ENCODE measurements at regions not wholly inside any gene's neighbourhood (a gene's known extent, or its start where the extent isn't known, plus 50 kb on each side); places are given as distances from the start of the nearest gene placed in this dataset.

- H3K14ac ChIP-seq (ENCODE audit: insufficient read depth, low read length) = no peak overlapping the region
- H3K9ac ChIP-seq (ENCODE audit: extremely low read depth, insufficient read length, low read length) = no peak overlapping the region
- H3K56ac ChIP-seq (ENCODE audit: insufficient read length, low read depth, low read length) = no peak overlapping the region
- no peak overlapping the region for H3K4ac ChIP-seq (ENCODE audit: low read depth, low read length)
- Mint-ChIP-seq H3K4me3 (no peak overlapping the region), H3K4me1 (peaks cover 2 to 5% of the 10 kb centered on the region in 2 experiments; a peak in 3 of 4 replicates), H3K9me3 (no peaks in the 10 kb centered on the region; a peak in 1 of 5 replicates), H3K27ac (no peak overlapping the region), H3K27me3 (ENCODE audit: low read depth) (peaks cover 24% of the 10 kb centered on the region), H3K36me3 (ENCODE audit: insufficient read depth in 1 of 3, low read depth in 3 of 3) (no peaks in the 10 kb centered on the region)
- H2BK120ac ChIP-seq (ENCODE audit: low read depth, low read length, poor library complexity, severe bottlenecking) = no peak overlapping the region
- H2BK12ac ChIP-seq (ENCODE audit: insufficient read length, low read depth, low read length) = no peak overlapping the region
- no peaks in the 10 kb centered on the region for H4K20me1 ChIP-seq (ENCODE audit: control insufficient read depth, insufficient read depth, insufficient read length)
- H3K18ac ChIP-seq (ENCODE audit: insufficient read length, low read depth, low read length) = no peak overlapping the region
- H2AFZ ChIP-seq (ENCODE audit: low read length) = no peak overlapping the region
- TF ChIP-seq CTCF (conservative IDR thresholded peaks at IDR 0.05) = no peak
- no peak overlapping the region for H3K23ac ChIP-seq (ENCODE audit: insufficient read length, low read depth, low read length)
- H3K27me3 ChIP-seq (ENCODE audit: insufficient read depth, low read length) = no peaks in the 10 kb centered on the region
- no peak overlapping the region for H2BK5ac ChIP-seq (ENCODE audit: insufficient read length, low read length)
- H3K4me1 ChIP-seq (ENCODE audit: insufficient read depth, low read length) = no peaks in the 10 kb centered on the region
- no peak overlapping the region for H2BK20ac ChIP-seq (ENCODE audit: low read depth, low read length, poor library complexity, severe bottlenecking)
- no peak overlapping the region for H3T11ph ChIP-seq (ENCODE audit: low read length)
- no peak overlapping the region for H2BK15ac ChIP-seq (ENCODE audit: low read depth, low read length)
- DNase-seq = no peak
- no peak overlapping the region for H3K4me2 ChIP-seq (ENCODE audit: insufficient read depth, insufficient read length, low read length)
- H3K27ac ChIP-seq (ENCODE audit: insufficient read length, low read depth, low read length) = no peak overlapping the region
- no peaks in the 10 kb centered on the region for H3K79me1 ChIP-seq (ENCODE audit: insufficient read depth, low read depth, low read length, poor library complexity, severe bottlenecking)
- no peaks in the 10 kb centered on the region for H3K9me3 ChIP-seq (ENCODE audit: control insufficient read depth, low read depth, low read length)
- H4K91ac ChIP-seq (ENCODE audit: insufficient read length, low read depth, low read length) = no peak overlapping the region
- H3K23me2 ChIP-seq (ENCODE audit: insufficient read length, low read depth, low read length, poor library complexity, severe bottlenecking) = no peaks in the 10 kb centered on the region
- no peak overlapping the region for H4K5ac ChIP-seq (ENCODE audit: insufficient read length, low read depth, low read length)
- H4K8ac ChIP-seq (replicated peaks; ENCODE audit: insufficient read length, low read depth, low read length) = no peak overlapping the region
- H3K79me2 ChIP-seq (ENCODE audit: insufficient read depth, low read length) = no peaks in the 10 kb centered on the region
- H2AK5ac ChIP-seq (ENCODE audit: insufficient read length, low read length) = no peak overlapping the region
These were observed 90.6 kb downstream of the ZNF518B start for GRCh38 chr4:10366628-10367027.
